PC-9 (cell line): ENCODE measurements at regions not wholly inside any gene's neighbourhood (a gene's known extent, or its start where the extent isn't known, plus 50 kb on each side); places are given as distances from the start of the nearest gene placed in this dataset.
A peak's percentile ranks its signal among the peaks of the same experiment; 100 is the strongest.

ENCODE experiments used
- BruUV-seq: library from RNA; stranded (reverse); fragments of 400-500 nt; replicated peaks from 2 replicates; lab custom pipeline; 2021; lab: Mats Ljungman, UMichigan
- CTCF ChIA-PET: fragments of 300-600 bp; sonication (Branson Sonifier 250); formaldehyde crosslinking; loops from one replicate; lab custom pipeline; 2022; ENCODE audit warnings: antibody characterized with exemption; lab: Charles Lee
- POLR2A ChIA-PET: fragments of 300-600 bp; sonication (Branson Sonifier 250); formaldehyde crosslinking; loops from one replicate; lab custom pipeline; 2022; ENCODE audit warnings: antibody characterized with exemption; ENCODE audit not compliant: unreplicated experiment; lab: Charles Lee
- DNase-seq, 2 experiments: peaks; one replicate each; pipeline versions ENCODE4 v3.0.0 to v3.0.0-alpha.2; 2015 to 2022; ENCODE audit warnings: mixed read lengths in 1 of 2
- H2AFZ ChIP-seq: fragments of 200-600 bp; sonication (generic); 2 replicates; pipeline ENCODE4 v1.8.1; 2017; ENCODE audit warnings: antibody characterized with exemption
- H3F3A ChIP-seq: fragments of 200-600 bp; sonication (generic); 2 replicates; pipeline ENCODE4 v1.8.1; 2017; ENCODE audit warnings: antibody characterized with exemption, mild to moderate bottlenecking, low read depth; ENCODE audit not compliant: insufficient read depth
- H3K27ac ChIP-seq: fragments of 200-600 bp; sonication (generic); 2 replicates; pipeline ENCODE4 v1.6.1; 2016; ENCODE audit warnings: mixed run types
- H3K27me3 ChIP-seq: fragments of 200-600 bp; sonication (generic); 2 replicates; pipeline ENCODE4 v1.6.1; 2016; ENCODE audit warnings: low read depth, mixed run types; ENCODE audit not compliant: insufficient read depth
- H3K36me3 ChIP-seq: fragments of 200-600 bp; sonication (generic); 2 replicates; pipeline ENCODE4 v1.6.1; 2016; ENCODE audit warnings: low read depth, mixed run types
- H3K4me1 ChIP-seq: fragments of 200-600 bp; sonication (generic); replicated peaks from 2 replicates; pipeline ENCODE4 v1.6.1; 2016; ENCODE audit warnings: mixed run types; ENCODE audit not compliant: insufficient read depth
- H3K4me2 ChIP-seq: fragments of 200-600 bp; sonication (generic); 2 replicates; pipeline ENCODE4 v1.6.1; 2017; ENCODE audit warnings: mixed run types
- H3K4me3 ChIP-seq: fragments of 200-600 bp; sonication (generic); 2 replicates; pipeline ENCODE4 v1.6.1; 2016; ENCODE audit warnings: mixed run types
- H3K79me2 ChIP-seq: fragments of 200-600 bp; sonication (generic); 2 replicates; pipeline ENCODE4 v1.6.1; 2017; ENCODE audit warnings: low read depth, mixed run types
- H3K9me2 ChIP-seq: fragments of 200-600 bp; sonication (generic); 2 replicates; pipeline ENCODE4 v1.8.1; 2017; ENCODE audit warnings: mild to moderate bottlenecking; ENCODE audit not compliant: insufficient read depth
- H3K9me3 ChIP-seq: fragments of 200-600 bp; sonication (generic); 2 replicates; pipeline ENCODE4 v1.8.1; 2016; ENCODE audit warnings: low read depth; ENCODE audit not compliant: insufficient read depth
- H4K20me1 ChIP-seq: fragments of 200-600 bp; sonication (generic); 2 replicates; pipeline ENCODE4 v1.8.1; 2017; ENCODE audit not compliant: insufficient read depth
- CTCF ChIP-seq: fragments of 200-600 bp; sonication (generic); conservative IDR thresholded peaks from 2 replicates; pipeline ENCODE4 v1.6.1; 2017; ENCODE audit warnings: mixed run types, antibody characterized with exemption, mild to moderate bottlenecking, moderate library complexity
- EZH2 ChIP-seq: fragments of 200-600 bp; sonication (generic); IDR thresholded peaks from 2 replicates; pipeline ENCODE4 v1.8.0; 2017; ENCODE audit warnings: antibody characterized with exemption, low read depth
- intact Hi-C: fragments of 100-400 bp; cut with micrococcal nuclease; formaldehyde crosslinking; loops from one replicate; pipeline ENCODE4 v1.10.0; 2022; ENCODE audit not compliant: unreplicated experiment

- Histone ChIP-seq H3K27me3 (no peaks in the 10 kb centered on the region), H3K79me2 (no peaks in the 10 kb centered on the region), H3K9me2 (no peaks in the 10 kb centered on the region), H3K9me3 (peaks cover 5% of the 10 kb centered on the region), H3K27ac (no peak overlapping the region), H3F3A (peaks cover 15% of the 10 kb centered on the region), H3K4me1 (peaks cover 29% of the 10 kb centered on the region), H3K36me3 (no peaks in the 10 kb centered on the region), H3K4me3 (no peak overlapping the region), H3K4me2 (no peak overlapping the region), H2AFZ (no peak overlapping the region), H4K20me1 (no peaks in the 10 kb centered on the region)
- peak; percentile 86 for TF ChIP-seq CTCF
- TF ChIP-seq EZH2, result no peak
- peak; percentile 61 to 72 for DNase-seq
- POLR2A ChIA-PET, result interaction anchor here (0.6 kb wide), 1 partner anchor 367 kb away, joined by 7 read pairs; no protein-coding TSS in a partner anchor
- intact Hi-C loops, result loop anchor here (1.0 to 5.0 kb wide), 5 partner anchors 57 to 254 kb away; no protein-coding TSS in a partner anchor
- CTCF ChIA-PET, result interaction anchor here (0.7 kb wide), 1 partner anchor 135 kb away, joined by 3 read pairs; no protein-coding TSS in a partner anchor
- no TSS peak for BruUV-seq
These were observed 89.6 kb upstream of the NPAS2 start for GRCh38 chr2:100730290-100730868.

GRCh38 chr2:100731535-100731981 is 88.4 kb upstream of the NPAS2 start:
- POLR2A ChIA-PET, result no interaction called here
- H3K4me2 ChIP-seq, result no peak overlapping the region
- H3K9me3 ChIP-seq, result peaks cover 5% of the 10 kb centered on the region
- intact Hi-C loops, result loop anchor here (5.0 kb wide), 4 partner anchors 56 to 171 kb away; no protein-coding TSS in a partner anchor
- no peak overlapping the region for H2AFZ ChIP-seq
- no peaks in the 10 kb centered on the region for H3K36me3 ChIP-seq
- no peak overlapping the region for H3K4me3 ChIP-seq
- peaks cover 29% of the 10 kb centered on the region for H3K4me1 ChIP-seq
- TF ChIP-seq EZH2 (no peak), CTCF (no peak)
- CTCF ChIA-PET, result no interaction called here
- no peak for DNase-seq
- H3K27ac ChIP-seq, result no peak overlapping the region
- H3K9me2 ChIP-seq, result no peaks in the 10 kb centered on the region
- H3K79me2 ChIP-seq, result no peaks in the 10 kb centered on the region
- H4K20me1 ChIP-seq, result no peaks in the 10 kb centered on the region
- BruUV-seq, result no TSS peak
- H3F3A ChIP-seq, result peaks cover 15% of the 10 kb centered on the region
- H3K27me3 ChIP-seq, result no peaks in the 10 kb centered on the region

GRCh38 chr2:100733391-100734187 is 86.3 kb upstream of the NPAS2 start:
- Histone ChIP-seq H3K27ac (peak overlapping the region; percentile 64), H4K20me1 (no peaks in the 10 kb centered on the region), H3K4me1 (peaks cover 29% of the 10 kb centered on the region), H3K9me3 (peaks cover 5% of the 10 kb centered on the region), H3K4me3 (peak overlapping the region; percentile 29; the same call in 1 of the 2 replicates), H3K27me3 (no peaks in the 10 kb centered on the region), H3F3A (peaks cover 15% of the 10 kb centered on the region), H3K36me3 (no peaks in the 10 kb centered on the region), H3K79me2 (no peaks in the 10 kb centered on the region), H3K4me2 (peak overlapping the region; percentile 66), H3K9me2 (no peaks in the 10 kb centered on the region), H2AFZ (0 out of 2 replicates have a peak overlapping the region, but pooled peaks have one; percentile 24)
- peak; percentile 18 to 67 for DNase-seq
- TF ChIP-seq EZH2 (no peak), CTCF (no peak)
- ChIA-PET POLR2A (interaction anchor here (0.7 kb wide), 1 partner anchor 47 kb away, joined by 9 read pairs; no protein-coding TSS in a partner anchor), CTCF (interaction anchor here (0.6 kb wide), 1 partner anchor 150 kb away, joined by 3 read pairs; no protein-coding TSS in a partner anchor)
- intact Hi-C loops, result loop anchor here (2.0 to 5.0 kb wide), 5 partner anchors 54 to 169 kb away; no protein-coding TSS in a partner anchor
- BruUV-seq, result no TSS peak
